ENCODE measurements at regions not wholly inside any gene's neighbourhood (a gene's known extent, or its start where the extent isn't known, plus 50 kb on each side); places are given as distances from the start of the nearest gene placed in this dataset.
"Not testable (repeated sequence)": the region's sequence is repeated elsewhere in the genome, so short reads cannot be mapped to it uniquely, and the experiment has no call there.

- Histone ChIP-seq H3K4me3 (ENCODE audit: low read length in 2 of 2) (no peak overlapping the region), H3K4me1 (ENCODE audit: control insufficient read depth in 2 of 2, insufficient read depth in 2 of 2, low read length in 2 of 2) (no peaks in the 10 kb centered on the region), H3K9me3 (ENCODE audit: control insufficient read depth in 2 of 2, insufficient read depth in 1 of 2, low read length in 1 of 2) (peaks cover 0 to 2% of the 10 kb centered on the region in 2 donors), H3K36me3 (ENCODE audit: control insufficient read depth in 2 of 2, insufficient read depth in 2 of 2, low read length in 1 of 2) (no peaks in the 10 kb centered on the region), H3K27ac (ENCODE audit: low read depth in 1 of 2, low read length in 1 of 2) (no peak overlapping the region), H3K27me3 (ENCODE audit: control insufficient read depth in 2 of 2, insufficient read depth in 1 of 2, low read length in 1 of 2) (no peaks in the 10 kb centered on the region)
- 90% methylated on average over 1 of the region's 1 CpG for WGBS
- no peak for DNase-seq (ENCODE audit: low read depth in 6 of 9, low spot score in 9 of 9)
These were observed 1699.6 kb downstream of the KCNT2 start for GRCh38 chr1:194908643-194909042.

- WGBS: 96% methylated on average over 4 of the region's 4 CpGs
- H3K36me3 ChIP-seq (ENCODE audit: control insufficient read depth in 2 of 2, insufficient read depth in 2 of 2, low read length in 1 of 2): no peaks in the 10 kb centered on the region
These were observed 1704.7 kb downstream of the KCNT2 start for GRCh38 chr1:194903524-194903923.

DNA sequence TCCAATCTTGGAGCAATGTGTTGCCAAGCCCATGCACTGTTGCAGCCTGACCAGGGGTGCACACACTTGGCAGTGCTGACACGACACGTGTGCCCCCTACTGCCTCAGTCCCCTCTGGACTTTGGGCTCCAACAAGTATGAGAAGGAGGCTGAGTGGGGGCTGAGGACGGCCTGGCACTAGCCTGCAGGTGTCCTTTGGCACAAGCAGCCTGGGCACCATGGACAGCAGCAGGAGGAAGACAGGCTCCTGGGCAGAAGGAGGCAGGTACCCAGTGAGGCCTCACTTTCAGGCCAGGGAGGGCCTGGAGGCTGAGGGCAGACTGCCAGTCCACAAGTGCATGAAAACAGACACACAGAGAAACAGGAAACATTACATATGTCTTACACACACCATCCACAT is 1702.9 kb upstream of the B3GALT2 start:
- no peaks in the 10 kb centered on the region for H3K27me3 ChIP-seq (ENCODE audit: control insufficient read depth in 2 of 2, insufficient read depth in 1 of 2, low read length in 1 of 2)
- H3K9me3 ChIP-seq (ENCODE audit: control insufficient read depth in 2 of 2, insufficient read depth in 1 of 2, low read length in 1 of 2): peaks cover 0 to 5% of the 10 kb centered on the region in 2 donors
- no peak overlapping the region for H3K27ac ChIP-seq (ENCODE audit: low read depth in 1 of 2, low read length in 1 of 2)
- no peaks in the 10 kb centered on the region for H3K36me3 ChIP-seq (ENCODE audit: control insufficient read depth in 2 of 2, insufficient read depth in 2 of 2, low read length in 1 of 2)
- no peaks in the 10 kb centered on the region for H3K4me1 ChIP-seq (ENCODE audit: control insufficient read depth in 2 of 2, insufficient read depth in 2 of 2, low read length in 2 of 2)
- DNase-seq (ENCODE audit: low read depth in 6 of 9, low spot score in 9 of 9): no peak
- WGBS: 92% methylated on average over 3 of the region's 3 CpGs
- no peak overlapping the region for H3K4me3 ChIP-seq (ENCODE audit: low read length in 2 of 2)

More at GRCh38 chr1:194903524-194903923, 1704.7 kb downstream of the KCNT2 start:
- no peak for DNase-seq (ENCODE audit: low read depth in 6 of 9, low spot score in 9 of 9)
- H3K4me1 ChIP-seq (ENCODE audit: control insufficient read depth in 2 of 2, insufficient read depth in 2 of 2, low read length in 2 of 2): no peaks in the 10 kb centered on the region
- H3K27me3 ChIP-seq (ENCODE audit: control insufficient read depth in 2 of 2, insufficient read depth in 1 of 2, low read length in 1 of 2): no peaks in the 10 kb centered on the region
- H3K4me3 ChIP-seq (ENCODE audit: low read length in 2 of 2): no peak overlapping the region
- no peak overlapping the region for H3K27ac ChIP-seq (ENCODE audit: low read depth in 1 of 2, low read length in 1 of 2)
- H3K9me3 ChIP-seq (ENCODE audit: control insufficient read depth in 2 of 2, insufficient read depth in 1 of 2, low read length in 1 of 2): no peaks in the 10 kb centered on the region

GRCh38 chr1:194870860-194871259 is 1684.4 kb upstream of the B3GALT2 start:
- Histone ChIP-seq H3K36me3 (ENCODE audit: control insufficient read depth in 2 of 2, insufficient read depth in 2 of 2, low read length in 1 of 2) (no peaks in the 10 kb centered on the region), H3K27ac (ENCODE audit: low read depth in 1 of 2, low read length in 1 of 2) (no peak overlapping the region), H3K4me1 (ENCODE audit: control insufficient read depth in 2 of 2, insufficient read depth in 2 of 2, low read length in 2 of 2) (no peaks in the 10 kb centered on the region), H3K4me3 (ENCODE audit: low read length in 2 of 2) (no peak overlapping the region), H3K27me3 (ENCODE audit: control insufficient read depth in 2 of 2, insufficient read depth in 1 of 2, low read length in 1 of 2) (no peaks in the 10 kb centered on the region), H3K9me3 (ENCODE audit: control insufficient read depth in 2 of 2, insufficient read depth in 1 of 2, low read length in 1 of 2) (no peaks in the 10 kb centered on the region)
- WGBS: 91% methylated on average over 2 of the region's 2 CpGs
- DNase-seq (ENCODE audit: low read depth in 6 of 9, low spot score in 9 of 9): no peak

- Histone ChIP-seq H3K9me3 (ENCODE audit: control insufficient read depth in 2 of 2, insufficient read depth in 1 of 2, low read length in 1 of 2) (no peaks in the 10 kb centered on the region), H3K4me1 (ENCODE audit: control insufficient read depth in 2 of 2, insufficient read depth in 2 of 2, low read length in 2 of 2) (no peaks in the 10 kb centered on the region), H3K4me3 (ENCODE audit: low read length in 2 of 2) (no peak overlapping the region), H3K27me3 (ENCODE audit: control insufficient read depth in 2 of 2, insufficient read depth in 1 of 2, low read length in 1 of 2) (no peaks in the 10 kb centered on the region), H3K36me3 (ENCODE audit: control insufficient read depth in 2 of 2, insufficient read depth in 2 of 2, low read length in 1 of 2) (no peaks in the 10 kb centered on the region), H3K27ac (ENCODE audit: low read depth in 1 of 2, low read length in 1 of 2) (no peak overlapping the region)
- WGBS: 85% methylated on average over 1 of the region's 1 CpG
- no peak for DNase-seq (ENCODE audit: low read depth in 6 of 9, low spot score in 9 of 9)
These were observed 1679.7 kb upstream of the B3GALT2 start for GRCh38 chr1:194866153-194866552.

GRCh38 chr1:194865383-194865782 is 1679.0 kb upstream of the B3GALT2 start:
- no peak overlapping the region for H3K4me3 ChIP-seq (ENCODE audit: low read length in 2 of 2)
- H3K27ac ChIP-seq (ENCODE audit: low read depth in 1 of 2, low read length in 1 of 2): no peak overlapping the region
- no peaks in the 10 kb centered on the region for H3K4me1 ChIP-seq (ENCODE audit: control insufficient read depth in 2 of 2, insufficient read depth in 2 of 2, low read length in 2 of 2)
- H3K9me3 ChIP-seq (ENCODE audit: control insufficient read depth in 2 of 2, insufficient read depth in 1 of 2, low read length in 1 of 2): no peaks in the 10 kb centered on the region
- no peaks in the 10 kb centered on the region for H3K27me3 ChIP-seq (ENCODE audit: control insufficient read depth in 2 of 2, insufficient read depth in 1 of 2, low read length in 1 of 2)
- 89% methylated on average over 4 of the region's 4 CpGs for WGBS
- no peaks in the 10 kb centered on the region for H3K36me3 ChIP-seq (ENCODE audit: control insufficient read depth in 2 of 2, insufficient read depth in 2 of 2, low read length in 1 of 2)
- DNase-seq (ENCODE audit: low read depth in 6 of 9, low spot score in 9 of 9): no peak

GRCh38 chr1:194862129-194862528 is 1675.7 kb upstream of the B3GALT2 start:
- Histone ChIP-seq H3K36me3 (ENCODE audit: control insufficient read depth in 2 of 2, insufficient read depth in 2 of 2, low read length in 1 of 2) (no peaks in the 10 kb centered on the region), H3K9me3 (ENCODE audit: control insufficient read depth in 2 of 2, insufficient read depth in 1 of 2, low read length in 1 of 2) (peaks cover 0 to 2% of the 10 kb centered on the region in 2 donors), H3K4me1 (ENCODE audit: control insufficient read depth in 2 of 2, insufficient read depth in 2 of 2, low read length in 2 of 2) (no peaks in the 10 kb centered on the region), H3K27ac (ENCODE audit: low read depth in 1 of 2, low read length in 1 of 2) (no peak overlapping the region), H3K27me3 (ENCODE audit: control insufficient read depth in 2 of 2, insufficient read depth in 1 of 2, low read length in 1 of 2) (no peaks in the 10 kb centered on the region), H3K4me3 (ENCODE audit: low read length in 2 of 2) (no peak overlapping the region)
- DNase-seq (ENCODE audit: low read depth in 6 of 9, low spot score in 9 of 9): no peak

DNA sequence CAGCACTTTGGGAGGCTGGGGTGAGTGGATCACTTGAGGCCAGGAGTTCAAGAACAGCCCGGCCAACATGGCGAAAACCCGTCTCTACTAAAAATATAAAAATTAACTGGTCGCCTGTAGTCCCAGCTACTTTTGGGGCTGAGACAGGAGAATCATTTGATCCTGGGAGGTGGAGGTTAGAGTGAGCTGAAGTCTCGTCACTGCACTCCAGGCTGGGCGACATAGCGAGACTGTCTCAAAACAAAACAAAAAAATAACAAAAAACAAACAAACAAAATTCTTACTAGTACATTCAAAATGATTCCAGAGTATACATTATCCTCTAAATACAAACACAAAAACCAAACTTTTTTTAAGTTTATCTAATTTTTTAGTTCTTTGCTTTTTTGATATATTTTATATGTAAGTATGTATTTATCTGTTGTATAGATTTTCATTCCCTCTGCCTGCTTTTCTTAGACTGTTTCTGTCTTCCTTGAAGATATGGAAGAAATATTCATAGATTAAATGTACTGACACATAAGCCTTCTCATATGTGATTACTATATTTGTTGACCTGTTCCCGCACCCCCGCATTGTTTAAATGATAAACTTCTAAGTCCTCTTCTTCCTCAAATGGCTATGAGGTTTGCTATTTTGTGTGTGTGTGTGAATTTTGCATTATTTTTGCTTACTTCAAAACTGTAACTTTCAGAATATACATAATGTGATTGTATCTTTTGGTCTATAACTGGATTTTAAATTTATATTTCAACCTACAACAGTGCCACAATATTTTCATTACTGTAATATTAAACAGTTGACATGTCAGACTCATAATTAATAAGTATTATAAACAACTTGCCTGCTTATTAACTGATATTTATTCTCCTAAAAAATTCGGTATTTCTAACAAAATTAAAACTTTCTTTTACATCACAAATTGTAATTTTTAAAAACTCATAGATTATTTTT is 1674.1 kb upstream of the B3GALT2 start:
- no peak overlapping the region for H3K4me3 ChIP-seq (ENCODE audit: low read length in 2 of 2)
- 98% methylated on average over 10 of the region's 10 CpGs for WGBS
- H3K36me3 ChIP-seq (ENCODE audit: control insufficient read depth in 2 of 2, insufficient read depth in 2 of 2, low read length in 1 of 2): no peaks in the 10 kb centered on the region
- H3K27me3 ChIP-seq (ENCODE audit: control insufficient read depth in 2 of 2, insufficient read depth in 1 of 2, low read length in 1 of 2): no peaks in the 10 kb centered on the region
- H3K4me1 ChIP-seq (ENCODE audit: control insufficient read depth in 2 of 2, insufficient read depth in 2 of 2, low read length in 2 of 2): no peaks in the 10 kb centered on the region
- H3K9me3 ChIP-seq (ENCODE audit: control insufficient read depth in 2 of 2, insufficient read depth in 1 of 2, low read length in 1 of 2): peaks cover 0 to 2% of the 10 kb centered on the region in 2 donors
- no peak overlapping the region for H3K27ac ChIP-seq (ENCODE audit: low read depth in 1 of 2, low read length in 1 of 2)
- DNase-seq (ENCODE audit: low read depth in 6 of 9, low spot score in 9 of 9): no peak

GRCh38 chr1:194859481-194860154 is 1673.2 kb upstream of the B3GALT2 start:
- H3K27me3 ChIP-seq (ENCODE audit: control insufficient read depth in 2 of 2, insufficient read depth in 1 of 2, low read length in 1 of 2); H3K4me3 ChIP-seq (ENCODE audit: low read length in 2 of 2); H3K27ac ChIP-seq (ENCODE audit: low read depth in 1 of 2, low read length in 1 of 2); H3K36me3 ChIP-seq (ENCODE audit: control insufficient read depth in 2 of 2, insufficient read depth in 2 of 2, low read length in 1 of 2); DNase-seq (ENCODE audit: low read depth in 6 of 9, low spot score in 9 of 9); H3K9me3 ChIP-seq (ENCODE audit: control insufficient read depth in 2 of 2, insufficient read depth in 1 of 2, low read length in 1 of 2); H3K4me1 ChIP-seq (ENCODE audit: control insufficient read depth in 2 of 2, insufficient read depth in 2 of 2, low read length in 2 of 2): not testable (repeated sequence)
- 96% methylated on average over 17 of the region's 17 CpGs for WGBS
